ENCODE measurements at regions not wholly inside any gene's neighbourhood (a gene's known extent, or its start where the extent isn't known, plus 50 kb on each side); places are given as distances from the start of the nearest gene placed in this dataset.

DNA sequence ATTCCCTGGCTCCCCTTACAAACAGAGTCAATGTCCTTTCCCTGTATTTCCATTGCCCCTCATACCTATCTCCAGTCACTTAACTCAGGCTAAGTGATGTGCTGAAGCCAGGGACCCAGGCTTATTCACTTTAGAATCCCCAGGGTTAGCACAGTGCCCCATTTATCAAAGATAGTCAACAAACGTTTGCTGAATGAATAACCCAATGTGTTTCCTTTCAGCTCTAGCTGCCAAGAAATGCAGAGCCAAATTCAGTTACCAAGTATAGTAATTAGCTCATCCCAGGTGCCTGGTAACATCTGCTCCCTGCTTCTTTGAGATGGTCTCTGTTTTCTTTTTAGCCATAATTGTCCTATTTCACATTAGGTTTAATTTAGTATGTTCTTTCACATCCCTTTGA lies 189.5 kb downstream of the PHLDA1 start:
- DNase-seq, result peak in 1 of 51 donors; percentile 25

DNA sequence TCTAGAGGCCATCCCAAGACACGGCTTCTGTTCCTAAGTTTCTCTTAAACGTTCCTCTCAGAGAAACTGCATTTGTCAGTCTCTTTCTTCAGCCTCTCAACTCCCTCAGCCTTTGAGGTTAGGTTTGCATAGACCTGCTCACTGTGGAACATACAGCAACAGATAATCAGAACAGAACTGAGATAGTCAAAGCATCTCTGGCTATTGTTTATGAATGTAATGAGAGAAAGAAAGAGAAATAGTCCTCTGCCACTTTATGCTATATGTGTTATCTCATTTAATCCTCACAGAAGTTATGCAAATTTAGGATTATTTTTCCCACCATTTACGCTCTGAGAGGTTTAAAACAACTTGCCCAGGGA lies 190.6 kb downstream of the PHLDA1 start:
- no peak for DNase-seq

DNA sequence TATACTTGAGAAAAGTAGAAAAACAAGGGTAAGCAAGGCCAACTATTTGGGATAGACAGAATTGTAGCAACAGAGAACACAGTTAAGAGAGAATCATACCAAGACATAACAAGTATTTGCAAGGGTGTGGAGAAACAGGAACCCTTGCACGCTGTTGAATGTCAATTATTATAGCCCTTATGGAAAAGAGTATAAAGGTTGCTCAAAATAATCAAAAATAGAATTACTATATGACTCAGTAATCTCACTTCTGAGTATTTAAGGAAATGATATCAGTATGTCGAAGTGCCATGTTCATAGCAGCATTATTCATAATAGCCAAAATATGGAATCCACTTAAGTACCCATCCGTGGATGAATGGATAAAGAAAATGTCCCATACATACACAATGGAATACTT lies 193.3 kb downstream of the PHLDA1 start:
- DNase-seq, result no peak

DNA sequence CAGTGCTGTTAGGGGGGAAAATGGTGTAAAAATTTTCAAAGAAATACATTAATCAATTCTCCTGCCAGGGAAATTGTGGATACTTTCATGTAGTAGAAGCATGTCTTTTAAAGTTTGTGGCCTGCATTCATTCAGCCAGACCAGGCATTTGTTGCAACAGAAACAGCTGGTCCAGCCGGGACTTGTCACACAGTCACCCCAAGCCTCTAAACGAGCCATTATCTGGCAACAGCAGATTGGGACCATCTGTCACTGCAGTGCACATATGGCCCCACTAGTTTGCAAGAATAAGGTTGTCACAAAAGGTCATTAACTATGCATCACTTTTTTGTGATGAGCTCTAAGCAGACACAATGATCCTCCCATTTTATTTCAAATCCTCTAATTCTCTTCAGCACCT lies 193.9 kb downstream of the PHLDA1 start:
- no peak for DNase-seq

DNA sequence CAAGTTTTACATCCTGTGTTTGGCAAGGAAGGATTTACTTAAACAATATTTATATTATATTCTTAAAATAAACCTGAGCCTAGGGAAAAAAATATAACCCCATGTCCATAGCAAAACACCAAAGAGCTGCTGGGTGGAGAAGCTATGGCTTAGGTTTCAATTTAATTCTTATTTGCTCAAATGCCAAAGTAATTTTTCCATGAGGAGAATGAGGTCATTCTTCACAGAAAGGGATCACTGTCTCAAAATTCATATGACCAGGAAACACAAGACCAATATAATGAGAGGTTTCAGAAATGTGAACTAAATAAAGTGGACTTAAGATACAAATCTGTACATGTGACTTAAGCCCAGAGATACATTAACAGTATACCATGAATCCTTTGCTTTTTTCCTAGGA lies 195.0 kb downstream of the PHLDA1 start:
- no peak for DNase-seq

DNA sequence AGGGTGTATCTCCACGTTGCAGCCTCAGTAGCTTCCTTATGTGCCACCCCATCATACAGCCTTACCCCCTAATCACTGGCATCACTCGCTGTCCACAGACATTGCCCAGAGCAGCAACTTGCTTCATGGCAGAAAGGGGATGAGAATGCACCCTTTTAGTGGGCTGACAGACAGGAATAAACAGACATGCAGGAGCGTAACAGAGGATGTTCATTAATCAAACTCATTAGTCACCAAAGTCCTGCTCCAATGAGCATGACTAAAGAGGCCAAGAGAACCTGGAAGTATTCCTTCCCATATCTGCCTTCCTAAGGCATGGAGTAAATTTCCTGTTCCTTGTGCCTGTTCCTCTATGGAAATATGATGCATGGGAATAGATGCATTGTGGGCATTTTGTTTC lies 197.0 kb downstream of the PHLDA1 start:
- no peak for DNase-seq

DNA sequence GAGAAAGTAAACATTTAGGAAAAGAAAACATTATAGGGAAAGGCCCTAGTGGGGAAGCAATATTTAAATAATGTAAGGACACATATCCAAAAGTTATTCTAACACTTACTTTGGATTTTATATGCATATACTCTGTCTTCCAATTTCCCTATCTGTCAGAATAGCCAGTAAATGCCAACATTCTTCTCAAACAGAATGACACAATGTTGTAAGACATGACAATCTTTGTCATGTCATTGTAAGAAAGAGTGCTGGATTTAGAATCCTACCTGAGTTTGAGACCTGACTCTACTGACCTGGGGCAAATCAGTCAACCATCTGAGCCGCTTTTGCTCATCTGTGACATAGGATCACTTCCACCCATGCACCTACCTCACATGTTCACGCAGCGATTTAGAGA lies 198.3 kb downstream of the PHLDA1 start:
- DNase-seq, result no peak

DNA sequence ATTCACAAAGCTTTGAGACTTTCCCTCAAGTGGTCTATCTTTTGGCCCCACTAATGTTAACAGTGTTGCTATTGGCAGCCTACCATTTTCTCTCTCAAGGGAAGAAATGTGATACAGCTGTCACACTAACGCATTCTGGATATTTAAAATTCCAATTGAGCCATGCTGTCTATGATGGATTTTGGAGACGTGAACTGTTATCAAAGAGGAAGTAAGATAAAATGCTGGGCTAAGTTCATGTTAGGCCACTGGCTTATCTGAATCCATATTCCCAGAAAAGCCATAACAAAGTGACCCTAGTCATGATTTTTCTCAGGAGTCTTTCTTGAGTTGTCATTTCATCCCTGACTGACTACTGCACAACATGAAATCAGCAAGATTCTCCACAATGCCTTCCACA lies 200.2 kb downstream of the PHLDA1 start:
- DNase-seq, result no peak

DNA sequence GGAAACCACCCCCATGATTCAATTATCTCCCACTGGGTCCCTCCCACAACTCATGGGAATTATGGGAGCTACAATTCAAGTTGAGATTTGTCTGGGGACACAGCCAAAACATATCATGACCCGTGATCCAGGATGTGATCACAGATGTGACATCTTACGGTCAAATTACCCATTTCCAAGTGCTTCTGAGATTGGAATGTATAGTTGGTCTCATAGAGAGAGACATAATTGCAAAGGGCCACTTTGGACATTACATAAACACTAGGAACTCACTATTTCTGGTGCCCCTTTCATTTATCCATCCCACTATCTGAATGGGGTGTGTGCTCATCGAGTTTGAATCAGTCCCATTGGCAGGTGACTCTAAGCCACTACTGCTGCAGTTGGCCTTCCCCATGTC lies 204.5 kb downstream of the PHLDA1 start:
- no peak for DNase-seq

DNA sequence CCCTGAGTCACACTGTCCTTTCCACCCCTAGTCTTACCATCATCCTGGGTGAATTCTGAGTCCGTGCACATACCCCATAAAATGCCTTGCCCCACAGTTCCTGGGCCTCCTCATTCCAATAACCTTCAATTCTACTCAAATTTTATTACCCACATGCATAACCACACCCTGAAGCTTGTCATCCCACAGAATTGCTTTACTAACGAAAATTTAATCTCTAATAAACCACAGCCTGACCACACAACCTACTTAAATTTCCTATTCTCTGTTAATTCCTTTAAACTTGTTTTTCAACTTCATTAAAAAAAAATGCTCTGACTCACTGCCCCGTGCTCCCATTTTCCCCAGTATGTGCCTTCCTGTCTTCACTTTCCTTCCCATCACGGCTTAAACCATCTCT lies 205.9 kb downstream of the PHLDA1 start:
- DNase-seq, result no peak

DNA sequence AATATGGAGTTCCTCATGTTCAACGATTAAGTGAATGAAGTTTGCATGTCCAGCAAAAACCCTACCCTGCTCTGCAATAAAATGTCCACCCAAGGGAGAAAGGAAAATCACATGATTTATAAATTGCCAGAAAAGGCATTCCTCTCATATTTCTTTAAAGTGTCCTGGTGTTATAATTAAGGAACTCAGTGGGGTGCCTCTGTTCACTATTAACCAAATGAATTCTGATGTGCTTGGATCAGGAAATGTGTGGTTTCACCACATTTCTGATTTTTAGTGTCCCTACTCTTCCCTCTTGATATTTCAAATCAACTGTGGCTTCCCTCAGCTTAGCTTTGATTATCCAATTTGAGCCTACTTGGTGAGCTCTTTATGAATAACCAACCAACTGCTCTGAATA lies 208.1 kb downstream of the PHLDA1 start:
- DNase-seq, result no peak

DNA sequence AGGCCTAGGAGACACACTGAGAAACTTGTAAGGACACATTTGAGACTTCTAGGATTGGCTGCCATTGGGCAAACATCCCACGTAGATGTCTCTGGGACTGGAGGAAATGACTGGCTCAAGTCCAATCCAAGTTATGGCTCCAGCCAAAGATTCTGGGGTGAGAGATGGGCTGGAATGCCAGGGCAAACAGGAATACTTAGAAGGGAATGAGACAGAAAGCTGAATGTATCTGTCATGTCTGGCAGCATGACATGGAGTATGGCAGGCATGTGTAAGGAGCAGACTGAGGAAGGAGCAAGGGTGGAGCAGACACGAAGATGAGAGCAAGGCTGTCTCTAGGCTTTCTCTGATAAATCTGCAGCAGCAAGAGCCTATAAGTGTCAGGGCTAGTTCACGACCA lies 209.2 kb downstream of the PHLDA1 start:
- no peak for DNase-seq

DNA sequence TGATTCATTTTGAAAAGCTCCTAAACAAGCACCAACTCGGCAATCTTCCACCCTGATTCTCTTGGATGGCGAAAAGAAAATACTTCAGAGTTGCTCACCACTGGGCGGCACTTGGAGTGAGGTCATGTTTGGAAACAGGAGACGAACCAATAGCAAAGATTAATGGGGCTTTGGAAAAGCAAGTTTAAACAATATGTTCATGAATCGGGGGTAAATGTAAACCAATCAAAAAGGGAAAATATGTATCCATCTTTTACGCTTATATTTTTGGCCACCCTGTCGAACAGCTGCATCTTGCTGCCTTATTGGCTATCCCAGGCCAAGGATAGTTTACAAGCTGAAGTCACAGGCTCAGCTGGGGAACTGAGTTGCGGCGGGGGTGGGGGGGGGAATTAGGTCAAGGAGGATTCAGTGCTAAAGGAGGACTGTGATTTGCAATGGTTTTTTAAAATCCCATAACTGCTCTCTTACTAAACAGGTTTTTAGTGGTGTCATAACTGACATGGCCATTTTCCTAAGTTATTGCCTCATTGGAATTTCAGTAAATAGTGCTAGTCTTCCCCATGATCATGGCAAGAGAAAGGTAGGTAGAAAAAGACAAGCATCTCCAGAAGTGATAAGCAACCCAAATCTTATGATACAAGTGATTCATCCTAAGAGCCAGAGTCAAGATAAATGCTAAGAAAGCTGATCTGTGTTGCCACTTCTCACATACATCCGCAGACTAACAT lies 210.6 kb downstream of the PHLDA1 start:
- no peak for DNase-seq

DNA sequence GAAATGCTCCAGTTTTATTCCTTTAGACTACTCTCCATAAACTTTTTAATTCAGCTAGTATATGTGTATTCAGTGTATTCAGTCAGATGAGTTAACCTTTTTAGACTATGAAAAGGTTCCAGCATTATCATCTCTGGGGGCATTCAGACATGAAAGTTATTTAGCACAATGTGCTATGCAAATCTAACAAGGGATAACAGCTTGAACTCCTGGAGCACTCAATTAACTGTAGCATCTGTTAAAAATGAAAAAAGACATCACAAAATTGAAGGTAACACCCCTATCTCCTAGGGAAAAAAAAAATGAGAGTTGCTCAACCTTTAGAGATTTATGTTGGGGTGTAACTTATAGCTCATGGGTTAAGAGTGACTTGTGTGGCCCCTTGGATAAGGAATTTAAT lies 211.5 kb downstream of the PHLDA1 start:
- no peak for DNase-seq

DNA sequence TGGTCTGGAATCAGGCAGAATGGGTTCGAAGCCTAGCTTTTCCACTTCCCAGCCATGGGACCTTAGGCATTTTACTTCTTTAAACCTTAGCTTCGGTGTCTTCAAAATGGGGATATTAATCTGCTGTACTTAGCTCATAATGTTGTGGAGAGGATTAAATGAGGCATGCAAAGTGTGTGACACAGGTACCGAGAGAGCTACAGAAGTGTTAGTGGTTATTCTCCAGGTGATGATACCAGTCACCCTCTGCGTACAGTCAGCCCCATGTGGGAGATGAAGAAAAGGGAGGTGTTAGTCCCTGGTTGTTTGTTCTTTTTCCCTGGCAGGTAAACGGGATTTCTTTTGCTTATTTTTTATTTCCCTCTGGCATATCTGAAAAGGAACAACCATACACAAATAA lies 212.1 kb downstream of the PHLDA1 start:
- no peak for DNase-seq

DNA sequence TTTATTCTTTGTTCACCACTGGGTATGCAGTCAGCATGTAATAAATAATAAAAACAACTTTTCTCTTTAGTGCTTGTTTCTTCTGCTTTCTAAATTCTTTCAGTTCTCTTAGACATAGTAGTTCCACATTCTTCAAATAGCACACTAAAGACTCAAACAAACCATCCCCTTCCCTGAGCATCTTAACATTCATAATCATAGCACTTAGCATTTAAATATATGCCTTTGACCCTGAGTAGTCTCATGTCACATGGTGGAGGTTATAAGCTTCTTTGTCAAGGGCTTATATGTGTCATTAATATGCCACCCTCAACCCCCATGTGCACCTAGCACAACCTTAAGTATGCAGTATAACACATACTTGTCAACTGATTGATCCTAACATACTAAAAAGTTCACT lies 212.7 kb downstream of the PHLDA1 start:
- DNase-seq, result no peak

DNA sequence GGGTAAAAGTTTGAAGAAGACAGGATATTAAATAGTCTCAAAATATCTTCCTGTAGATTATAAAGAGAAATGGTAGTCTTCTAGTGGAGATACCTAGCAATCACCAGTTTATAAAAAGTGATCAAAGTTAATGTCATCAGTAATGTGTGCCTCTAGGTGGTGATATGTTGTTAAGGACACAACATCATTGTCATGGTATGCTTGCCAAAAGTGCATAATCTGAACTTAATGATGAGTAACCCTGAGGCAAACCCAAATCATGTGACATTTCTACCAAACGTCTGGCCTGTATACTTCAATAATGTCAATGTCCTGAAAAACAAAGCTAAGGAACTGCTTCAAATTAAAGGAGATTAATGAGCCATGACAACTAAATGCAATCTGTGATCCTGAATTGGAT lies 214.7 kb downstream of the PHLDA1 start:
- no peak for DNase-seq

DNA sequence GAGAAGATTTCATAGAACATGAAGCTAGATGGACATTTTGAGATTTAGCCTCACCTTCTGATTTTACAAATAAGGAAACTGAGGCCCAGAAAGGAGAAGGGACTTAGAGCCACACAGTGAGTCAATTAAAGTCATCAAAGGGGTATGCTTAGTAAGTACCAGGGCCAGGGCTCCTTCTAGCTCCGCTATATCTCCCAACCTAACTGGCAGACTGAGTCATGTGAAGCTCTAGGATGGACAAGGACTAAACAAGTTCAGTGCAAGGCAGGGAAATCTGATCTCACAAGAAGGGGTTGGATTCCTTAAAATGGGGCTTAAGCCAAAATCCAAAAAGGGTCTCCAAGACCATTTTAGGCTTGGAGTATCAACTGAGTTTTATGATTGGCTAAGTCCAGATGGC lies 215.8 kb downstream of the PHLDA1 start:
- DNase-seq, result no peak

DNA sequence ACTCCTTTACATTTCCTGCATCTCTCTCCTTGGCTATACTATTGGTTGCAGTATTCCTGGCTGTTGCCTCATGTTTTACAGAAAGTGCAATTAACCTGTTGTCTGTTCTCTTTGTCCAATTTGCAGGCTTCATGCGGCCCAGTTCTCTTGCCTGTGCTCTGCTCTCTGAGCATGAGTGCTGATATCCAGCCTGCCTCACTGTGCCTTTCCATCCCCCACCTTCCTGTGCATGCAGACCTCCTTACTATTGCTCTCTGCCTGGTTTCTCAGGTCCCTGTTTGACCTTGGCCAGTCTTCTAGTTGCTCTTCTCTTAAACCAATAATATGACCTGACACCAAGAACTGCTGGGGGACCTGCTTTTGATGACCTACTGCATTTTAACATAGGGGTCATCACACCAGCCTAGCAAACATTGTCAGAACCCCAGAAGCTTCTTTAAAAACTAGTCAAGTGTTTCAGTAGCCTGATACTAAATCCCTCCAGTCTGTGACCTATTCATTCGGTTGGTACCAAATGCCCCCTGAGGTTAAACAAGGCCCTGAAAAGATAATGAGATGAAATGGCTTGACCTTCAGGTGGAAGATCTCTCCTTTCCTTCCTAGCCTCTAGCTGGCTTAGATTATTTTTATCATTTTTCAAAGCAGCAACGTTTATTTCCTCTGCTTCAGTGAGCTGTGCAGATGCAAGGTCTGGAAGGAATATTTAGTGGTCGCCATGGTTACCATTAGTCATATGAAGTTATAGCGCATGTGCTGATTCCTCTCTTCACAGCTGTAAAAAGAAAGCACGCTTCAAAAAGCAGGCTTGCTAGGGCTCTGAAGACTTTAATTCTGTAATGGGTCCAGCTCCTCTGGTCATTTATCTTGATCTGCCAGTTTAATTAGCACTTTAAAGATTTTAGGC lies 216.5 kb downstream of the PHLDA1 start:
- peak in 3 of 51 donors; percentile 6 to 56 (median 10) for DNase-seq

DNA sequence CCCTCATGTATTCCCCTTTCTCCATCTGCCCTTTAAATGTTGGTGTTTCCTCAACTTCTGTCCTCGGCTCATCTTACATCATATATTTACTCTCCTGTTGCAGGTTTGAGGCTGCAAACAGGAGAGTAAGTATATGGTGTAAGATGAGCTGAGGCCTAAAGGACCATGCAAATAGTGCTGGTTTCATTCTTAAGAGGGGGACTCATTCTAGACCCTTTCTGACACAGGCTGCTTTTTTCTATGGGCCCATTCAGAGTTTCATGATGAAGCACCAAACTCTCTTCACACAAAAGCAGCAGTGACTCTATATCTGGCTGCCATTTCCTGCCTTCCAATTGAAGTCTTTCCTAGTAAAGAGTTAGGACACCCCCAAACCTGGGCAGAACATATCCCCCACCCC lies 218.5 kb downstream of the PHLDA1 start:
- no peak for DNase-seq

DNA sequence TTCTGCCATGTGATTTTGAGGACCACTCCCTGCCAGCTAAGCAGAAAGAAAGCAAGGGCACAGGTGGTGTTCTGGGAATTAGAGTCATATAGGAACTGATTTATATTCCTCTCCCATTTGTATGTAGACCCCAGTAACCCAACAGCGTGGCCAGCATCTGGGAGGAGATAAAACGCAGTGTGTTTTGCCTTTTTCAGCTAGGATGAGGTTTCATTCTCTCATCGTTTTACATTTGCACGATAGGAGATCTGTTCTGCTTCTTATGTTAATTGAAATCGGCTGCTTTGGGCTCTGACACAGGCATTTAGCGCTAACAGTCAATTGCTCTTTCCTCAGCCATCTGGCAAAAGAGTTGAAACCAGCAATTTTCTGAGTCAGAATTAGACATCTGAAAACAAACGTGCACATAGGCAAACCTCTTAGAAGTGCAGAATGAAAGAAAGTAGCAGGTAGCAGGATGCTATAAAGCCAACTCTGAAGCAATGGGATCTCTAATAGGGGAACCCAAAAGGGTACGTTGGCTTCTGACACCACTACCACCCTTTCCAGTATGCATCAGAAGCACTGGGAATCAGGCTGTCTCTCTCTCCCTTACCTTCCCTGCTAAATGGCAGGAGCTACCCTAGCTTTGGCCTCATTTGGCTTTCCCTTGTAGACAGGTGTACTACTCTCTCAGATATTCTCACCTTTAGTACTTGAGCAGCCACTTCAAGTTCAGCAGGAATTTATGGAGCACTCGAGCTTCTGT lies 219.1 kb downstream of the PHLDA1 start:
- peak in 1 of 51 donors; percentile 43 for DNase-seq

DNA sequence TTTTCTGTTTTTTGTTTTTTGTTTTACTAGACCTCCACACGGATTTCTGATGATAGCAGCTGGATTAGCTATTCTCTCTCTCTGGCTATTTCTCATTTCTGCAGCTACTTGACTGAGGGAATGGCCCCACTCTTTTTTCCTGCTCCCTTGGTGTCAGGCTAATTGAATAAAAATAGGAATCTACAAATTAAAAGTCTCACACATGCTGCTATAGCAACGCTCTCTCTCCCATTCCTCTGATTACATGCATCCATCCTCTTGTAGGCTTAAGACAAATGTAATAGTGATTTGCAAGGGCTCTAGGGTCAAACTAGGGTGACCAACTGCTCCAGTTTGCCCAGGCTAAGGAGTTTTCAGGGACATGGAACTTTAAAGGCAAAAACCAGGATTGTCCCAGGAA lies 221.8 kb downstream of the PHLDA1 start:
- DNase-seq, result no peak

All from hypothalamus (tissue), 51 donors.